ENCODE measurements at regions not wholly inside any gene's neighbourhood (a gene's known extent, or its start where the extent isn't known, plus 50 kb on each side); places are given as distances from the start of the nearest gene placed in this dataset.

GRCh38 chr10:28744069-28744768 lies 66.9 kb downstream of the BAMBI start:
- TF ChIP-seq CTCF (IDR thresholded peaks at IDR 0.05) (no peak), POLR2A (IDR thresholded peaks at IDR 0.05) (no peak)
